OCI-LY7 (cell line): ENCODE measurements at regions not wholly inside any gene's neighbourhood (a gene's known extent, or its start where the extent isn't known, plus 50 kb on each side); places are given as distances from the start of the nearest gene placed in this dataset.

Source experiments
- BruUV-seq: library from RNA; stranded (reverse); fragments of 400-500 nt; replicated peaks from 2 replicates; lab custom pipeline; 2021; lab: Mats Ljungman, UMichigan
- CTCF ChIA-PET: fragments of 300-600 bp; sonication (Branson Sonifier 250); formaldehyde crosslinking; loops from one replicate; lab custom pipeline; 2022; ENCODE audit warnings: antibody characterized with exemption; ENCODE audit not compliant: unreplicated experiment; lab: Charles Lee
- POLR2A ChIA-PET: fragments of 300-600 bp; sonication (Branson Sonifier 250); formaldehyde crosslinking; loops from one replicate; lab custom pipeline; 2022; ENCODE audit warnings: antibody characterized with exemption; lab: Charles Lee
- DNase-seq: peaks from one replicate; pipeline ENCODE4 v3.0.0-alpha.2; 2015; ENCODE audit warnings: low spot score
- H2AFZ ChIP-seq: fragments of 200-600 bp; sonication (generic), shearing (Covaris generic); 2 replicates; pipeline ENCODE4 v1.6.1; 2014; ENCODE audit warnings: mild to moderate bottlenecking, antibody characterized with exemption, low read length, moderate library complexity
- H3K27ac ChIP-seq: fragments of 200-600 bp; sonication (generic); 2 replicates; pipeline ENCODE4 v1.5.1; 2014; ENCODE audit warnings: mixed run types, low read depth, mild to moderate bottlenecking, moderate library complexity, low read length, inconsistent platforms; ENCODE audit not compliant: poor library complexity, severe bottlenecking
- H3K36me3 ChIP-seq: fragments of 200-600 bp; sonication (generic); 2 replicates; pipeline ENCODE4 v1.6.1; 2014; ENCODE audit warnings: mild to moderate bottlenecking, antibody characterized with exemption, low read length, moderate library complexity, mixed read lengths; ENCODE audit not compliant: insufficient read depth
- H3K4me1 ChIP-seq: fragments of 200-600 bp; sonication (generic); 2 replicates; pipeline ENCODE4 v1.5.1; 2014; ENCODE audit warnings: mild to moderate bottlenecking, low read length; ENCODE audit not compliant: insufficient read depth, poor library complexity, severe bottlenecking
- H3K4me2 ChIP-seq: fragments of 200-600 bp; sonication (generic); 2 replicates; pipeline ENCODE4 v1.6.1; 2014; ENCODE audit warnings: mild to moderate bottlenecking, low read length
- H3K4me3 ChIP-seq: fragments of 200-600 bp; sonication (generic); 2 replicates; pipeline ENCODE4 v1.5.1; 2014; ENCODE audit warnings: mild to moderate bottlenecking, low read depth, low read length; ENCODE audit not compliant: poor library complexity, severe bottlenecking
- H3K79me2 ChIP-seq: fragments of 200-600 bp; sonication (generic); 2 replicates; pipeline ENCODE4 v1.6.1; 2016; ENCODE audit warnings: low read depth, mild to moderate bottlenecking, low read length, moderate library complexity, mixed read lengths; ENCODE audit not compliant: insufficient read depth
- H3K9me2 ChIP-seq: fragments of 200-600 bp; sonication (generic); 2 replicates; pipeline ENCODE4 v1.6.1; 2016; ENCODE audit warnings: mild to moderate bottlenecking, low read length, mixed read lengths; ENCODE audit not compliant: insufficient read depth
- H3K9me3 ChIP-seq: fragments of 200-600 bp; sonication (generic); 2 replicates; pipeline ENCODE4 v1.6.1; 2014; ENCODE audit warnings: mild to moderate bottlenecking, mixed run types, low read length, mixed read lengths
- H4K20me1 ChIP-seq: fragments of 200-600 bp; sonication (generic); 2 replicates; pipeline ENCODE4 v1.6.1; 2014; ENCODE audit warnings: mild to moderate bottlenecking, antibody characterized with exemption, low read length, moderate library complexity, mixed read lengths; ENCODE audit not compliant: insufficient read depth
- CTCF ChIP-seq: fragments of 200-600 bp; sonication (generic); conservative IDR thresholded peaks from 2 replicates; pipeline ENCODE4 v1.5.1; 2014; ENCODE audit warnings: mild to moderate bottlenecking, antibody characterized with exemption, low read length, moderate library complexity, mixed read lengths
- EZH2phosphoT487 ChIP-seq: fragments of 200-600 bp; sonication (generic); IDR thresholded peaks from 2 replicates; pipeline ENCODE4 v1.6.1; 2018; ENCODE audit warnings: low read depth, borderline replicate concordance, mild to moderate bottlenecking, mixed run types, antibody characterized with exemption, low read length, moderate library complexity, mixed read lengths
- intact Hi-C: fragments of 100-400 bp; cut with micrococcal nuclease; formaldehyde crosslinking; loops from one replicate; pipeline ENCODE4 v1.10.0; 2022; ENCODE audit not compliant: unreplicated experiment

GRCh38 chr2:106339609-106340008 lies 128.6 kb downstream of the RGPD3 start:
- no TSS peak for BruUV-seq
- TF ChIP-seq CTCF (no peak), EZH2phosphoT487 (no peak)
- intact Hi-C loops: no loop called here
- no peak for DNase-seq
- H2AFZ ChIP-seq: no peak overlapping the region
- no peak overlapping the region for H3K4me2 ChIP-seq
- H3K27ac ChIP-seq: no peak overlapping the region
- no peak overlapping the region for H3K4me3 ChIP-seq
- no peaks in the 10 kb centered on the region for H3K9me3 ChIP-seq
- H3K4me1 ChIP-seq: no peaks in the 10 kb centered on the region
- no peaks in the 10 kb centered on the region for H3K79me2 ChIP-seq
- ChIA-PET CTCF (no interaction called here), POLR2A (no interaction called here)
- H3K36me3 ChIP-seq: no peaks in the 10 kb centered on the region
- H4K20me1 ChIP-seq: no peaks in the 10 kb centered on the region
- no peaks in the 10 kb centered on the region for H3K9me2 ChIP-seq

GRCh38 chr2:106339132-106339531 lies 129.1 kb downstream of the RGPD3 start:
- Histone ChIP-seq H3K4me3 (no peak overlapping the region), H3K4me2 (no peak overlapping the region), H3K9me3 (no peaks in the 10 kb centered on the region), H3K36me3 (no peaks in the 10 kb centered on the region), H3K79me2 (no peaks in the 10 kb centered on the region), H3K27ac (no peak overlapping the region), H4K20me1 (no peaks in the 10 kb centered on the region), H2AFZ (no peak overlapping the region), H3K9me2 (no peaks in the 10 kb centered on the region), H3K4me1 (no peaks in the 10 kb centered on the region)
- POLR2A ChIA-PET: no interaction called here
- DNase-seq: no peak
- no peak for TF ChIP-seq CTCF
- no peak for TF ChIP-seq EZH2phosphoT487
- CTCF ChIA-PET: no interaction called here
- intact Hi-C loops: no loop called here
- BruUV-seq: no TSS peak

- no peaks in the 10 kb centered on the region for H3K9me3 ChIP-seq
- intact Hi-C loops: no loop called here
- H3K36me3 ChIP-seq: no peaks in the 10 kb centered on the region
- no peaks in the 10 kb centered on the region for H3K4me1 ChIP-seq
- CTCF ChIA-PET: no interaction called here
- no peak overlapping the region for H3K27ac ChIP-seq
- H3K4me2 ChIP-seq: no peak overlapping the region
- H3K9me2 ChIP-seq: no peaks in the 10 kb centered on the region
- no peak for DNase-seq
- H3K79me2 ChIP-seq: no peaks in the 10 kb centered on the region
- POLR2A ChIA-PET: no interaction called here
- no peak overlapping the region for H2AFZ ChIP-seq
- BruUV-seq: no TSS peak
- no peak for TF ChIP-seq EZH2phosphoT487
- no peak for TF ChIP-seq CTCF
- no peaks in the 10 kb centered on the region for H4K20me1 ChIP-seq
- no peak overlapping the region for H3K4me3 ChIP-seq
Observed at GRCh38 chr2:106338043-106338442, 130.2 kb downstream of the RGPD3 start.
